ENCODE measurements at regions not wholly inside any gene's neighbourhood (a gene's known extent, or its start where the extent isn't known, plus 50 kb on each side); places are given as distances from the start of the nearest gene placed in this dataset.
"Not testable (repeated sequence)": the region's sequence is repeated elsewhere in the genome, so short reads cannot be mapped to it uniquely, and the experiment has no call there.

DNA sequence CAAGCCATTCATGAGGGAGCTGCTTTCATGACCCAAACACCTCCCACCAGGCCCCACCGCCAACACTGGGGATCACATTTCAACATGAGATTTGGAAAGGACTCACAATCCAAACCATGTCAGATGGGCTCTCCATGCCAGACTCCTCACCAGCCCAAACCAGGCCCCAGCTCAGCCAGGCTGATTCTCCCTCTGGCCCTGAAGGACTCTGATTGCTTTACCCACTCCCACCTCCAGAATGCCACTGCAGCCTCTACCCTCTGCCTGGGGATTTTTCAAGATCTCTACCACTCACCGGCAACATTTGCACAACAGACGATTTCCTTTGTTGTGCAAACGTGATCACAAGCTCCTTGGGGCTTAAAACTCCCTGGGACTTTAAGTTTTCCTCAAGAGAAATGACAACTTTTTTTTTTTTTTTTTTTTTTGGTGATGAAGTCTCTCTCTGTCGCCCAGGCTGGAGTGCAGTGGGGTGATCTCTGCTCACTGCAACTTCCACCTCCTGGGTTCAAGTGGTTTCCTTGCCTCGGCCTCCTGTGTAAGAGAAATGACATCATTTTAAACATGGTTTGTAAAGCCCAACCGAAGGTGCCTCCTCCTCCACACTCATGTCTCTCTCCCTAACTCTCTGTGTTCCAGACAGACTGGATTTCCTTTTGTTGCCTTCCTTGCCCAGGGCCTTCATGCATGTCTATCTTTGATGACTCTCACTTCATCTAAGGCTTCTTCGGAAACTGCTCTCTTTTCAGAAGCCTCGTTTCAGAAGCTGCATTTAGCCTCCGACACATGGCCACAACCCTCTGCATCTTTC is 147.0 kb downstream of the CDH26 start:
- DNase-seq, result no peak
- Histone ChIP-seq H3K9me3 (no peaks in the 10 kb centered on the region), H3K79me2 (ENCODE audit: insufficient read depth) (no peaks in the 10 kb centered on the region), H3K4me3 (ENCODE audit: low read depth in 2 of 2, low read length in 1 of 2) (no peak overlapping the region), H3K27ac (ENCODE audit: low read depth in 2 of 2, low read length in 1 of 2) (no peak overlapping the region), H3K27me3 (ENCODE audit: insufficient read depth) (no peaks in the 10 kb centered on the region), H3K36me3 (replicated peaks in 1 of 2; ENCODE audit: control insufficient read depth in 1 of 2, insufficient read depth in 2 of 2, low read length in 1 of 2) (no peaks in the 10 kb centered on the region), H4K20me1 (ENCODE audit: insufficient read depth) (no peaks in the 10 kb centered on the region), H3K4me2 (no peak overlapping the region), H3F3A (replicated peaks; ENCODE audit: insufficient read depth) (no peaks in the 10 kb centered on the region), H2AFZ (ENCODE audit: low read depth) (no peak overlapping the region), H3K9me2 (no peaks in the 10 kb centered on the region), H3K4me1 (ENCODE audit: control insufficient read depth in 1 of 2, insufficient read depth in 2 of 2, low read depth in 1 of 2, low read length in 1 of 2) (no peaks in the 10 kb centered on the region; a peak in 1 of 4 replicates), H3K9ac (no peak overlapping the region)
- WGBS (ENCODE audit: low lambda C conversion rate), result 36% methylated on average over 10 of the region's 10 CpGs
- POLR2A ChIA-PET, result interaction anchor here (0.6 kb wide), 1 partner anchor 484 kb away, joined by 3 read pairs; no protein-coding TSS in a partner anchor
- TF ChIP-seq, protein P1, sequence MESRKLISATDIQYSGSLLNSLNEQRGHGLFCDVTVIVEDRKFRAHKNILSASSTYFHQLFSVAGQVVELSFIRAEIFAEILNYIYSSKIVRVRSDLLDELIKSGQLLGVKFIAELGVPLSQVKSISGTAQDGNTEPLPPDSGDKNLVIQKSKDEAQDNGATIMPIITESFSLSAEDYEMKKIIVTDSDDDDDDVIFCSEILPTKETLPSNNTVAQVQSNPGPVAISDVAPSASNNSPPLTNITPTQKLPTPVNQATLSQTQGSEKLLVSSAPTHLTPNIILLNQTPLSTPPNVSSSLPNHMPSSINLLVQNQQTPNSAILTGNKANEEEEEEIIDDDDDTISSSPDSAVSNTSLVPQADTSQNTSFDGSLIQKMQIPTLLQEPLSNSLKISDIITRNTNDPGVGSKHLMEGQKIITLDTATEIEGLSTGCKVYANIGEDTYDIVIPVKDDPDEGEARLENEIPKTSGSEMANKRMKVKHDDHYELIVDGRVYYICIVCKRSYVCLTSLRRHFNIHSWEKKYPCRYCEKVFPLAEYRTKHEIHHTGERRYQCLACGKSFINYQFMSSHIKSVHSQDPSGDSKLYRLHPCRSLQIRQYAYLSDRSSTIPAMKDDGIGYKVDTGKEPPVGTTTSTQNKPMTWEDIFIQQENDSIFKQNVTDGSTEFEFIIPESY (IDR thresholded peaks at IDR 0.05; ENCODE audit: borderline replicate concordance, low read depth), result no peak
- TF ChIP-seq RAD21 (IDR thresholded peaks at IDR 0.05; ENCODE audit: low read length) (no peak), EP300 (IDR thresholded peaks at IDR 0.05; ENCODE audit: borderline replicate concordance in 1 of 2, low read depth in 1 of 2, low read length in 1 of 2) (no peak), FOXJ3 (CRISPR knock-in tag; IDR thresholded peaks at IDR 0.05) (no peak), MXI1 (IDR thresholded peaks at IDR 0.05; ENCODE audit: low read depth, low read length) (no peak), RFX5 (IDR thresholded peaks at IDR 0.05; ENCODE audit: low read length) (no peak), CHD2 (IDR thresholded peaks at IDR 0.05; ENCODE audit: low read length, partially characterized antibody) (no peak), PBX3 (IDR thresholded peaks at IDR 0.05) (no peak), RCOR1 (IDR thresholded peaks at IDR 0.05; ENCODE audit: low read length) (no peak), MEF2A (IDR thresholded peaks at IDR 0.05; ENCODE audit: borderline replicate concordance, low read depth) (no peak), TCF12 (IDR thresholded peaks at IDR 0.05) (no peak)
- TF ChIP-seq, protein P2, sequence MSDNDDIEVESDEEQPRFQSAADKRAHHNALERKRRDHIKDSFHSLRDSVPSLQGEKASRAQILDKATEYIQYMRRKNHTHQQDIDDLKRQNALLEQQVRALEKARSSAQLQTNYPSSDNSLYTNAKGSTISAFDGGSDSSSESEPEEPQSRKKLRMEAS (IDR thresholded peaks at IDR 0.05; ENCODE audit: low read depth), result no peak
- CTCF ChIA-PET, result no interaction called here

DNA sequence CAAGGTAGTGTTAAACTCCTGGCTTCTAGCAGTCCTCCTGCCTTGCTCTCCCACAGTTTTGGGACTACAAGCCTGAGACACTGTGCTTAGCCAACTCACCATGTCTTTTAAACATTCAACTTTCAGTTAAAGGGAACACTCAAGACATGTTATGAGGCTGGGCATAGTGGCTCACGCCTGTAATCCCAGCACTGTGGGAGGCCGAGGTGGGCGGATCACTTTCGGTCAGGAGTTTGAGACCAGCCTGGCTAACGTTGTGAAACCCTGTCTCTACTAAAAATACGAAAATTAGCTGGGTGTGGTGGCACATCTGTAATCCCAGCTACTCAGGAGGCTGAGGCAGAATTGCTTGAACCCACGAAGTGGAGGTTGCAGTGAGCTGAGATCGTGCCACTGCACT is 148.0 kb downstream of the CDH26 start:
- POLR2A ChIA-PET; H3F3A ChIP-seq (replicated peaks; ENCODE audit: insufficient read depth); H3K9me3 ChIP-seq; H3K27ac ChIP-seq (ENCODE audit: low read depth in 2 of 2, low read length in 1 of 2); H3K4me3 ChIP-seq (ENCODE audit: low read depth in 2 of 2, low read length in 1 of 2); H3K27me3 ChIP-seq (ENCODE audit: insufficient read depth); H3K79me2 ChIP-seq (ENCODE audit: insufficient read depth); H3K4me2 ChIP-seq; H3K36me3 ChIP-seq (replicated peaks in 1 of 2; ENCODE audit: control insufficient read depth in 1 of 2, insufficient read depth in 2 of 2, low read length in 1 of 2); H4K20me1 ChIP-seq (ENCODE audit: insufficient read depth); H2AFZ ChIP-seq (ENCODE audit: low read depth); DNase-seq; H3K4me1 ChIP-seq (ENCODE audit: control insufficient read depth in 1 of 2, insufficient read depth in 2 of 2, low read depth in 1 of 2, low read length in 1 of 2); CTCF ChIA-PET; H3K9ac ChIP-seq; H3K9me2 ChIP-seq: not testable (repeated sequence)
- 40% methylated on average over 8 of the region's 8 CpGs for WGBS (ENCODE audit: low lambda C conversion rate)

All from SK-N-SH (cell line).